K562 (cell line): ENCODE measurements at regions not wholly inside any gene's neighbourhood (a gene's known extent, or its start where the extent isn't known, plus 50 kb on each side); places are given as distances from the start of the nearest gene placed in this dataset.

Experiments used
- ATAC-seq: fragments of 200-7000 bp; cut with Tn5 transposase; 3 replicates; pipeline ENCODE4 v1.9.1; 2020; ENCODE audit warnings: moderate library complexity
- BruUV-seq: library from RNA; stranded (reverse); fragments of 400-500 nt; replicated peaks from 2 replicates; lab custom pipeline; 2021; lab: Mats Ljungman, UMichigan
- CTCF ChIA-PET: fragments of 300-600 bp; formaldehyde crosslinking; extraction: SDS; loops from one replicate; lab custom pipeline; 2021; ENCODE audit warnings: low intra/inter-chr PET ratio; lab: Yijun Ruan, JAX
- POLR2A ChIA-PET: fragments of 300-600, 350-650 bp; sonication (Branson Sonifier 250); formaldehyde crosslinking; extraction: SDS; loops from one replicate; lab custom pipeline; 2021; ENCODE audit warnings: antibody characterized with exemption, inconsistent platforms; lab: Yijun Ruan, JAX
- DNase-seq, 4 experiments: peaks; one replicate each; pipeline versions ENCODE4 v3.0.0 to v3.0.0-alpha.2; 2011 to 2018; ENCODE audit warnings: low spot score in 3 of 4, mixed read lengths in 3 of 4; ENCODE audit errors: extremely low read depth in 1 of 4
- FAIRE-seq: peaks from 2 replicates; lab custom pipeline; 2011; peaks lifted over from hg19 to GRCh38; lab: Jason Lieb, UNC
- H2AFZ ChIP-seq: 2 replicates; pipeline ENCODE4 v1.6.0; 2011; ENCODE audit warnings: low read depth, low read length, control low read depth, inconsistent platforms
- H3K27ac ChIP-seq: fragments of 200-600 bp; 3 replicates; pipeline ENCODE4 v1.8.0; 2011; ENCODE audit warnings: low read depth, mild to moderate bottlenecking, control low read depth, inconsistent platforms, low read length, moderate library complexity, mixed read lengths; ENCODE audit errors: extremely low read depth
- H3K27me3 ChIP-seq, 2 experiments: fragments of 300-600 bp in 1 of 2; 2 replicates in 1 of 2; 3 replicates in 1 of 2; pipeline versions ENCODE4 v1.6.0 to v1.8.0; 2011; ENCODE audit warnings: inconsistent platforms in 2 of 2, low read length in 2 of 2, mild to moderate bottlenecking in 1 of 2, mixed read lengths in 1 of 2, moderate library complexity in 1 of 2; ENCODE audit not compliant: control insufficient read depth in 2 of 2, insufficient read depth in 2 of 2
- H3K36me3 ChIP-seq: fragments of 300-600 bp; 3 replicates; pipeline ENCODE4 v1.8.0; 2011; ENCODE audit warnings: mild to moderate bottlenecking, low read length, inconsistent platforms; ENCODE audit not compliant: control insufficient read depth, insufficient read depth
- H3K4me1 ChIP-seq, 2 experiments: fragments of 200-600 bp in 1 of 2; replicated peaks in 1 of 2; 2 replicates in 1 of 2; 3 replicates in 1 of 2; pipeline versions ENCODE4 v1.5.1 to v1.8.0; 2011; ENCODE audit warnings: inconsistent platforms in 2 of 2, low read length in 2 of 2, mild to moderate bottlenecking in 1 of 2, mixed read lengths in 1 of 2, moderate library complexity in 1 of 2; ENCODE audit not compliant: control insufficient read depth in 2 of 2, insufficient read depth in 2 of 2
- H3K4me2 ChIP-seq: 2 replicates; pipeline ENCODE4 v1.6.1; 2011; ENCODE audit warnings: low read length, control low read depth, inconsistent platforms, mixed read lengths; ENCODE audit not compliant: insufficient read depth
- H3K4me3 ChIP-seq: fragments of 200-600 bp; sonication (generic), shearing (Covaris generic); 2 replicates; pipeline ENCODE4 v1.5.1; 2016; ENCODE audit warnings: control low read depth, inconsistent platforms
- H3K79me2 ChIP-seq: fragments of 200-600 bp; 3 replicates; pipeline ENCODE4 v1.8.0; 2011; ENCODE audit warnings: low read length, inconsistent platforms; ENCODE audit not compliant: control insufficient read depth, insufficient read depth
- H3K9ac ChIP-seq, 2 experiments: 2 replicates each; pipeline versions ENCODE4 v1.6.0 to v1.6.1; 2011; ENCODE audit warnings: low read depth in 2 of 2, low read length in 2 of 2, control low read depth in 1 of 2, inconsistent platforms in 1 of 2, mild to moderate bottlenecking in 1 of 2, mixed read lengths in 1 of 2; ENCODE audit not compliant: insufficient read depth in 1 of 2
- H3K9me1 ChIP-seq: one replicate; pipeline ENCODE4 v1.6.0; 2011; ENCODE audit warnings: inconsistent platforms, mild to moderate bottlenecking, low read length, moderate library complexity; ENCODE audit not compliant: control insufficient read depth, insufficient read depth
- H3K9me3 ChIP-seq: replicated peaks from 2 replicates; pipeline ENCODE4 v1.5.1; 2011; ENCODE audit warnings: low read depth, low read length, inconsistent platforms; ENCODE audit not compliant: control insufficient read depth, insufficient read depth
- H4K20me1 ChIP-seq: replicated peaks from 2 replicates; pipeline ENCODE4 v1.6.1; 2011; ENCODE audit warnings: low read length, inconsistent platforms, mixed read lengths; ENCODE audit not compliant: control insufficient read depth, insufficient read depth
- ADNP ChIP-seq: fragments of 200-800 bp; sonication (Bioruptor generic); IDR thresholded peaks from 2 replicates; pipeline ENCODE4 v1.6.1; 2016; ENCODE audit warnings: missing genetic modification characterization, missing compliant biosample characterization
- MXI1 ChIP-seq: IDR thresholded peaks from 2 replicates; pipeline ENCODE4 v1.6.1; 2011; ENCODE audit warnings: low read depth, mild to moderate bottlenecking, improper control_type of control experiment, low read length
- PATZ1 ChIP-seq: fragments of 250-450 bp; sonication (Bioruptor Pico); IDR thresholded peaks from 2 replicates; pipeline ENCODE4 v1.5.0; 2020; ENCODE audit warnings: mild to moderate bottlenecking, borderline replicate concordance
- PHB ChIP-seq: fragments of 250-450 bp; sonication (Bioruptor Pico); IDR thresholded peaks from 2 replicates; pipeline ENCODE4 v1.5.0; 2021
- SIN3B ChIP-seq: fragments of 450-650 bp; IDR thresholded peaks from 2 replicates; pipeline ENCODE4 v1.6.1; 2017; ENCODE audit warnings: low read depth, mild to moderate bottlenecking, moderate library complexity
- ZNF695 ChIP-seq: fragments of 450-650 bp; formaldehyde crosslinking; IDR thresholded peaks from 2 replicates; pipeline ENCODE4 v1.4.0; 2020; ENCODE audit warnings: mild to moderate bottlenecking, moderate library complexity
- ZNF780A ChIP-seq: fragments of 250-450 bp; sonication (Bioruptor Pico); IDR thresholded peaks from 2 replicates; pipeline ENCODE4 v1.5.0; 2021; ENCODE audit warnings: mild to moderate bottlenecking
- WGBS: fragments of 100-300 bp; shearing (Covaris generic); methylation state at CpG from one replicate; pipeline ENCODE4 v1.1.6; 2016; ENCODE audit warnings: low coverage, mixed read lengths; ENCODE audit not compliant: insufficient coverage; ENCODE audit errors: missing lambda C conversion rate; 5-methylcytosine and 5-hydroxymethylcytosine counted together
- in situ Hi-C: fragments of 300-500 bp; cut with MboI; formaldehyde crosslinking; loops from 4 replicates; pipeline ENCODE4 v1.15.0; 2018; ENCODE audit warnings: inconsistent platforms, mixed read lengths
- intact Hi-C: fragments of 100-400 bp; cut with micrococcal nuclease; formaldehyde crosslinking; loops from 2 replicates; pipeline ENCODE4 v1.14.2; 2022

GRCh38 chr4:45550766-45551366, 573.0 kb downstream of the GABRG1 start:
- BruUV-seq = no TSS peak
- Histone ChIP-seq H3K79me2 (no peaks in the 10 kb centered on the region), H3K4me3 (no peak overlapping the region), H3K9ac (no peak overlapping the region), H3K36me3 (no peaks in the 10 kb centered on the region), H3K4me2 (no peak overlapping the region), H4K20me1 (no peaks in the 10 kb centered on the region), H3K9me1 (no peaks in the 10 kb centered on the region), H3K9me3 (no peaks in the 10 kb centered on the region), H3K27ac (no peak overlapping the region), H3K27me3 (no peaks in the 10 kb centered on the region), H2AFZ (no peak overlapping the region), H3K4me1 (no peaks in the 10 kb centered on the region)
- ATAC-seq (no peak), FAIRE-seq (no peak), DNase-seq (no peak)
- in situ Hi-C loops = no loop called here
- CTCF ChIA-PET = no interaction called here
- TF ChIP-seq ZNF780A (CRISPR knock-in tag) = no peak
- no peak for TF ChIP-seq PATZ1 (CRISPR knock-in tag)
- no peak for TF ChIP-seq SIN3B
- no peak for TF ChIP-seq PHB (CRISPR knock-in tag)
- no peak for TF ChIP-seq ZNF695
- TF ChIP-seq ADNP (tag) = no peak
- TF ChIP-seq MXI1 = no peak
- whole genome bisulfite sequencing = 2% methylated on average over 4 of the region's 4 CpGs
- POLR2A ChIA-PET = no interaction called here
- intact Hi-C loops = no loop called here
